K562 (cell line): ENCODE measurements at regions not wholly inside any gene's neighbourhood (a gene's known extent, or its start where the extent isn't known, plus 50 kb on each side); places are given as distances from the start of the nearest gene placed in this dataset.

ENCODE experiments used
- FIP1L1 ChIP-seq: fragments of 200-400 bp; formaldehyde crosslinking; IDR thresholded peaks from 2 replicates; pipeline ENCODE4 v1.6.1; 2018; ENCODE audit warnings: mild to moderate bottlenecking, low read depth, low read length; ENCODE audit not compliant: poor library complexity, severe bottlenecking
- FOXM1 ChIP-seq, 2 experiments: fragments of 450-650 bp in 1 of 2; sonication (generic) in 1 of 2; formaldehyde crosslinking in 1 of 2; IDR thresholded peaks; 2 replicates each; pipeline versions ENCODE4 v1.6.1 to v1.9.0; 2017 to 2022; ENCODE audit warnings: low read depth in 2 of 2, mild to moderate bottlenecking in 2 of 2, missing genetic modification reagents in 1 of 2, moderate library complexity in 1 of 2
- RAD21 ChIP-seq, 2 experiments: fragments of 250-450 bp in 1 of 2; fragments of 450-650 bp in 1 of 2; sonication (Bioruptor Pico) in 1 of 2; formaldehyde crosslinking in 1 of 2; IDR thresholded peaks in 1 of 2; conservative IDR thresholded peaks in 1 of 2; 2 replicates each; pipeline versions ENCODE4 v1.4.0 to v1.8.0; 2020 to 2022; ENCODE audit warnings: mild to moderate bottlenecking in 2 of 2, moderate library complexity in 1 of 2
- SRF ChIP-seq, 2 experiments: fragments of 250-450, 450-650 bp in 1 of 2; sonication (Bioruptor Pico) in 1 of 2; sonication (generic) in 1 of 2; formaldehyde crosslinking; IDR thresholded peaks; 2 replicates each; pipeline versions ENCODE4 v1.5.0 to v1.5.1; 2020 to 2022; ENCODE audit warnings: mild to moderate bottlenecking in 1 of 2, missing genetic modification reagents in 1 of 2
- TCF3 ChIP-seq: sonication (generic); formaldehyde crosslinking; IDR thresholded peaks from 2 replicates; pipeline ENCODE4 v1.4.0; 2020; ENCODE audit warnings: mild to moderate bottlenecking, missing genetic modification reagents
- TOE1 ChIP-seq, 2 experiments: fragments of 450-650 bp in 1 of 2; sonication (generic) in 1 of 2; formaldehyde crosslinking in 1 of 2; IDR thresholded peaks; 2 replicates each; pipeline versions ENCODE4 v1.7.1 to v1.8.0; 2016 to 2022; ENCODE audit warnings: borderline replicate concordance in 2 of 2, mild to moderate bottlenecking in 2 of 2, antibody characterized with exemption in 1 of 2, inconsistent platforms in 1 of 2, low read depth in 1 of 2, missing genetic modification reagents in 1 of 2, moderate library complexity in 1 of 2
- ZNF274 ChIP-seq: IDR thresholded peaks from 2 replicates; pipeline ENCODE4 v1.6.1; 2011; ENCODE audit warnings: low read depth, mild to moderate bottlenecking, low read length, moderate library complexity, borderline replicate concordance

GRCh38 chr7:156494960-156495359 lies 145.6 kb upstream of the RNF32 start:
- TF ChIP-seq ZNF274 (no peak), TCF3 (CRISPR knock-in tag) (no peak), TOE1 (IDR thresholded peaks at IDR 0.05; ENCODE audit: borderline replicate concordance) (no peak), TOE1 (CRISPR knock-in tag; IDR thresholded peaks at IDR 0.05; ENCODE audit: borderline replicate concordance, low read depth) (no peak), RAD21 (CRISPR knock-in tag; conservative IDR thresholded peaks at IDR 0.05 in 1 of 2, IDR thresholded peaks at IDR 0.05 in 1 of 2) (no peak), FOXM1 (IDR thresholded peaks at IDR 0.05; ENCODE audit: low read depth) (no peak), FOXM1 (CRISPR knock-in tag; IDR thresholded peaks at IDR 0.05; ENCODE audit: low read depth) (no peak), FIP1L1 (no peak), SRF (CRISPR knock-in tag; IDR thresholded peaks at IDR 0.05) (no peak)
